ENCODE measurements at regions not wholly inside any gene's neighbourhood (a gene's known extent, or its start where the extent isn't known, plus 50 kb on each side); places are given as distances from the start of the nearest gene placed in this dataset.

DNA sequence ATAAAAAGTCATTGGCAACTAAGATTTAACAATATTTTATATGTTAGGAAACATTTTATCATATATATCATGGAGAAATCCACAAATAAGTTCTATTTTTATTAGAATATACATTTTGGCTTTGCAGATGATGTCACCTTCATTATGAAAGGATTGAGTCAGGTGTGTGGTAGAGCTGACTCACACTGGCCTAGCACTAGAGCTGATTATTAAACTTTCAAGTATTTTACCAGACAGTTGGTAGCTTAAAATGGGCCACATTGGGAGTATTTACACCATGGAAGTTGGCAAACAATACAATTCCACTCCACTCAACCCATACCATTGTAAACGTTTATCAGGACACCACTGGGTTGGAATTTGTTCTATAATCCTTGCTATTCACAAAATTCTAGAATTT is 1036.6 kb downstream of the TRHDE start:
- TF ChIP-seq EP300 (IDR thresholded peaks at IDR 0.05) = no peak
- no peak for TF ChIP-seq POLR2AphosphoS5 (IDR thresholded peaks at IDR 0.05)
- TF ChIP-seq, protein P1, sequence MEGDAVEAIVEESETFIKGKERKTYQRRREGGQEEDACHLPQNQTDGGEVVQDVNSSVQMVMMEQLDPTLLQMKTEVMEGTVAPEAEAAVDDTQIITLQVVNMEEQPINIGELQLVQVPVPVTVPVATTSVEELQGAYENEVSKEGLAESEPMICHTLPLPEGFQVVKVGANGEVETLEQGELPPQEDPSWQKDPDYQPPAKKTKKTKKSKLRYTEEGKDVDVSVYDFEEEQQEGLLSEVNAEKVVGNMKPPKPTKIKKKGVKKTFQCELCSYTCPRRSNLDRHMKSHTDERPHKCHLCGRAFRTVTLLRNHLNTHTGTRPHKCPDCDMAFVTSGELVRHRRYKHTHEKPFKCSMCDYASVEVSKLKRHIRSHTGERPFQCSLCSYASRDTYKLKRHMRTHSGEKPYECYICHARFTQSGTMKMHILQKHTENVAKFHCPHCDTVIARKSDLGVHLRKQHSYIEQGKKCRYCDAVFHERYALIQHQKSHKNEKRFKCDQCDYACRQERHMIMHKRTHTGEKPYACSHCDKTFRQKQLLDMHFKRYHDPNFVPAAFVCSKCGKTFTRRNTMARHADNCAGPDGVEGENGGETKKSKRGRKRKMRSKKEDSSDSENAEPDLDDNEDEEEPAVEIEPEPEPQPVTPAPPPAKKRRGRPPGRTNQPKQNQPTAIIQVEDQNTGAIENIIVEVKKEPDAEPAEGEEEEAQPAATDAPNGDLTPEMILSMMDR (IDR thresholded peaks at IDR 0.05) = no peak

Measured in suprapubic skin (tissue), 4 donors.